IMR-90 (cell line): ENCODE measurements at regions not wholly inside any gene's neighbourhood (a gene's known extent, or its start where the extent isn't known, plus 50 kb on each side); places are given as distances from the start of the nearest gene placed in this dataset.
"Not testable (repeated sequence)": the region's sequence is repeated elsewhere in the genome, so short reads cannot be mapped to it uniquely, and the experiment has no call there.

ENCODE experiments used
- BHLHE40 ChIP-seq: fragments of 150-350 bp; IDR thresholded peaks from 2 replicates; pipeline ENCODE4 v1.6.1; 2016; ENCODE audit warnings: mild to moderate bottlenecking, low read depth, low read length
- CHD1 ChIP-seq: IDR thresholded peaks from 2 replicates; pipeline ENCODE4 v1.6.1; 2012; ENCODE audit warnings: low read depth, low read length, improper control_type of control experiment
- FOS ChIP-seq: fragments of 150-350 bp; IDR thresholded peaks from 2 replicates; pipeline ENCODE4 v1.6.1; 2016; ENCODE audit warnings: low read depth, low read length
- POLR2A ChIP-seq: IDR thresholded peaks from 2 replicates; pipeline ENCODE4 v1.6.1; 2012; ENCODE audit warnings: mild to moderate bottlenecking, low read depth, low read length
- RCOR1 ChIP-seq: IDR thresholded peaks from 2 replicates; pipeline ENCODE4 v1.6.1; 2012; ENCODE audit warnings: mild to moderate bottlenecking, low read length, improper control_type of control experiment; ENCODE audit not compliant: insufficient replicate concordance
- RFX5 ChIP-seq: IDR thresholded peaks from 2 replicates; pipeline ENCODE4 v1.8.0; 2012; ENCODE audit warnings: low read depth, mild to moderate bottlenecking, low read length, moderate library complexity
- TF ChIP-seq, protein P1 (sequence below): conservative IDR thresholded peaks from 2 replicates; pipeline ENCODE4 v1.5.1; 2012; ENCODE audit warnings: mild to moderate bottlenecking, low read depth, low read length, improper control_type of control experiment
- TF ChIP-seq, protein P2 (sequence below): fragments of 150-350 bp; IDR thresholded peaks from 2 replicates; pipeline ENCODE4 v1.6.1; 2016; ENCODE audit warnings: low read depth, mild to moderate bottlenecking, low read length, moderate library complexity, borderline replicate concordance

DNA sequence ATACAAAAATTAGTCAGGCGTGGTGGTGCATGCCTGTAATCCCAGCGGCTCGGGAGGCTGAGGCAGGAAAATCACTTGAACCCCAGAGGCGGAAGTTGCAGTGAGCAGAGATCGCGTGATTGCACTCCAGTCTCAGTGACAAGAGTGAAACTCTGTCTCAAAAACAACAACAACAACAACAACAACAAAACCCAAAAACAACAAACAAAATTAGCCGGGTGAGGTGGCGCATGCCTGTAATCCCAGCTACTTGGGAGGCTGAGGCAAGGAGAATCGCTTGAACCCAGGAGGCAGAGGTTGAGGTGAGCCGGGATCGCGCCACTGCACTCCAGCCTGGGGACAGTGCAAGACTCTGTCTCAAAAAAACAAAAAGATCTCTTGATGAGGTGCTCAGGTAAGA, 120.5 kb upstream of the SALL4 start:
- TF ChIP-seq, protein P1, sequence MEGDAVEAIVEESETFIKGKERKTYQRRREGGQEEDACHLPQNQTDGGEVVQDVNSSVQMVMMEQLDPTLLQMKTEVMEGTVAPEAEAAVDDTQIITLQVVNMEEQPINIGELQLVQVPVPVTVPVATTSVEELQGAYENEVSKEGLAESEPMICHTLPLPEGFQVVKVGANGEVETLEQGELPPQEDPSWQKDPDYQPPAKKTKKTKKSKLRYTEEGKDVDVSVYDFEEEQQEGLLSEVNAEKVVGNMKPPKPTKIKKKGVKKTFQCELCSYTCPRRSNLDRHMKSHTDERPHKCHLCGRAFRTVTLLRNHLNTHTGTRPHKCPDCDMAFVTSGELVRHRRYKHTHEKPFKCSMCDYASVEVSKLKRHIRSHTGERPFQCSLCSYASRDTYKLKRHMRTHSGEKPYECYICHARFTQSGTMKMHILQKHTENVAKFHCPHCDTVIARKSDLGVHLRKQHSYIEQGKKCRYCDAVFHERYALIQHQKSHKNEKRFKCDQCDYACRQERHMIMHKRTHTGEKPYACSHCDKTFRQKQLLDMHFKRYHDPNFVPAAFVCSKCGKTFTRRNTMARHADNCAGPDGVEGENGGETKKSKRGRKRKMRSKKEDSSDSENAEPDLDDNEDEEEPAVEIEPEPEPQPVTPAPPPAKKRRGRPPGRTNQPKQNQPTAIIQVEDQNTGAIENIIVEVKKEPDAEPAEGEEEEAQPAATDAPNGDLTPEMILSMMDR, result not testable (repeated sequence)
- not testable (repeated sequence) for TF ChIP-seq POLR2A, RFX5, CHD1, BHLHE40, RCOR1, FOS
- TF ChIP-seq, protein P2, sequence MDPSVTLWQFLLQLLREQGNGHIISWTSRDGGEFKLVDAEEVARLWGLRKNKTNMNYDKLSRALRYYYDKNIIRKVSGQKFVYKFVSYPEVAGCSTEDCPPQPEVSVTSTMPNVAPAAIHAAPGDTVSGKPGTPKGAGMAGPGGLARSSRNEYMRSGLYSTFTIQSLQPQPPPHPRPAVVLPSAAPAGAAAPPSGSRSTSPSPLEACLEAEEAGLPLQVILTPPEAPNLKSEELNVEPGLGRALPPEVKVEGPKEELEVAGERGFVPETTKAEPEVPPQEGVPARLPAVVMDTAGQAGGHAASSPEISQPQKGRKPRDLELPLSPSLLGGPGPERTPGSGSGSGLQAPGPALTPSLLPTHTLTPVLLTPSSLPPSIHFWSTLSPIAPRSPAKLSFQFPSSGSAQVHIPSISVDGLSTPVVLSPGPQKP, result not testable (repeated sequence)
